ENCODE measurements at regions not wholly inside any gene's neighbourhood (a gene's known extent, or its start where the extent isn't known, plus 50 kb on each side); places are given as distances from the start of the nearest gene placed in this dataset.
"Not testable (repeated sequence)": the region's sequence is repeated elsewhere in the genome, so short reads cannot be mapped to it uniquely, and the experiment has no call there.

DNA sequence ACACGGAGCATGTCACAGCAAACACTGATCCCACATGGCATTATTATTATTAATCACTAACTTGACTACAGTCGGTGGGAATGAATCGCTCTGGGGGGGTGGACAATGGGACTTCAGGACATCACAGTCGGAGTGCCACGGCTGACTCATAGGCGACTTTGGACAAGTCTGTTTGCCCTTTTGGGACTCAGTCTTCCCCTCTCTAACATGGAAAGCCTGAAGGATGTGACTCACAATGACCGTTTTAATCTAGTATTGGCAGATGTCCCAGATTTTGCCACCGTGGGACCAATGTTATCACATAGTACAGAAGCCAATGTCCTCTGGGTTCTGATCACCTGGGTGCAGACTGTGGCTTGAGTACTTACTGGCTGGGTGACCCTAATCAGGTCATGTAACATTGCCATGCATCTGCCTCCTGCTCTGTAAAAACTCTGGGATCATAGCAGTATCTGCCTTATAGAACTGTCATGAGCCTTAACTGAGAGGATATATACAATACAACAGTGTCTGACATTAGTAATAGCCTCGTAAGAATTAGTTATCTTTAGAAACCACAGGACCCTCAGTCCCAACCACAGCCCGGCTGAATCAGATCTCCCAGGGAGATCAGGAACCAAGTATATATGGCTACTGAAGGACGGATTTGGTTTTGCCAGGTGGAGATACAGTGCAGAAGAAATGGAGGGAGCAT, 362.6 kb downstream of the BCL11B start:
- intact Hi-C loops (cut with micrococcal nuclease): no loop called here

DNA sequence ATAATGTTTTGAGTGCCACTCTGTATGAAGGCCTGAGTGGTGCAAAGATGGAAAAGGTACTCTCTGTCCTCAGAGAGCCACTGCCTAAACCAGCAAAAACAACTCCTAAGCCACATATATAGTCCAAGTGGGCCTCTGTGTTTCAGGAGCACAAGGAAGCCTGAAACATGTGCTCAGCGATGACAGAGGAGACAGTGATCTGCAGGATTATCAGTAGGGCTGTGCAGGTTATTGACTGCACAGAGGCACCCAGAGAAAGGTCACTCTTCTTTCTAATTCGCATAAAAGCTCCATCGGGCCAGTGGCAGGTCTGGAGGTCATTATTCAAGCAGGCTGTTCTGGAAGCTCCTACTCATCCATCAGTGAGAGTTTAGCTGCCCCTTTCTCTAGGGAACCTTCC, 361.9 kb downstream of the BCL11B start:
- intact Hi-C loops (cut with micrococcal nuclease): no loop called here

- intact Hi-C loops (cut with micrococcal nuclease): no loop called here
Observed at GRCh38 chr14:98912655-98913054, 359.3 kb downstream of the BCL11B start.

- intact Hi-C loops (cut with micrococcal nuclease): no loop called here
Observed at GRCh38 chr14:98913967-98914650, 357.9 kb downstream of the BCL11B start.

DNA sequence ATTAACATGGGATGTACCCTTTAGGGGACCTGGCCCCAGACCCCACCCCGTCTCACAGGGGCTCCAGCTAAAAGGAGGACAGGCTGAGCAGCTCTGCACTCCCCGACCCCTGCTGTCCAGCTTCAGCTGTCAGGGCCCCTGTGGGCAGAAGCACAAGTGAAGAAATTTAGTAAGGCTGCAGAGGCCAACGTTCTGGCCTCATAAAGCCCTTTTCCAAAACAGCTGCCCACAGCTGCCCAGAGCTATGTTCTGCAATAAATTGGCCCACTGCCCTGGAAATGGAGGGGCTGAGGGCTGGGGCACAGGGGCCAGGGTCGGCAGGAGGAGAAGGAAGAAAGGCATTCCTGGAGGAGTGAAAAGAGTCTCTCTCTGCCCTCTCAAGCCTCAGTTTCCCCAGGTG, 357.1 kb downstream of the BCL11B start:
- intact Hi-C loops (cut with micrococcal nuclease): no loop called here

DNA sequence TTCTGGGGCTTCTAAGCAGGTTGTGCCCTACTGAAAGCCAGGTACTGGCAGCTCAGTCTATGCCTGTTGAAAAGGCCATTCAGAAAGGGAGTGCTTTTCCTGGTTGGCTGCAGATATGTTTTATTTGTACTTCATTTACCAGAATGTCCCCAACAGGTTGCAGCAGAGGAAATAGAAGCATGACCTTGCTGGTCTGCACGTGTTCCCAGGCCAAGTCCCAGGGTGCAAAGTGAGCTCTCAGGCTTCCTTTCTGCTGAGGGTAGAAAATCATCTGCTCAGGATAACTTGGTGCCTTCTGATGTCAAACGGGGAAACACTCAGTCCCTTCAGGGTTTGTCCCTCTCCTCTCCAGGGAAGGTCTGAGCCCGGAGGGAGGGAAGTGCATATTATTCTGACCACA, 356.4 kb downstream of the BCL11B start:
- intact Hi-C loops (cut with micrococcal nuclease): no loop called here

GRCh38 chr14:98916036-98916435, 356.0 kb downstream of the BCL11B start:
- intact Hi-C loops (cut with micrococcal nuclease): no loop called here

DNA sequence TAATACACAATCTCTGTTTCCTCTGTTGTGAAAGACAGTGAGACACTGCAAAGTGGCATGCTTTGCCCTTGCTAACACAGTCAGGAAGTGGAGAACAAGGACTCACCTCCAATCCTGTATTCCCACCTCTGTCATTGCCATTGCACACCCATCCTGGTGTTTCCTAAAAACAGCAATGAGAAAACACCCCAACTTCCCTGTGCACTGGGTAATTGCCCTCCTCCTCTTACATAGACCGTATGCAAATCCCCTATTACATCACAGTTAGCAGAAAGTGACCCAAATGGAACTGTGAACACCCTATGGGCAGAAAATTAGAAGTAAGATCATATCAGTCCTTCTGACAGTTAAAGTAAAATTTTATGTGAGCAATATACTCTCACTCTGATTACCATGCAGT, 355.5 kb downstream of the BCL11B start:
- intact Hi-C loops (cut with micrococcal nuclease): no loop called here

- intact Hi-C loops (cut with micrococcal nuclease): no loop called here
Observed at GRCh38 chr14:98919434-98919833, 352.6 kb downstream of the BCL11B start.

DNA sequence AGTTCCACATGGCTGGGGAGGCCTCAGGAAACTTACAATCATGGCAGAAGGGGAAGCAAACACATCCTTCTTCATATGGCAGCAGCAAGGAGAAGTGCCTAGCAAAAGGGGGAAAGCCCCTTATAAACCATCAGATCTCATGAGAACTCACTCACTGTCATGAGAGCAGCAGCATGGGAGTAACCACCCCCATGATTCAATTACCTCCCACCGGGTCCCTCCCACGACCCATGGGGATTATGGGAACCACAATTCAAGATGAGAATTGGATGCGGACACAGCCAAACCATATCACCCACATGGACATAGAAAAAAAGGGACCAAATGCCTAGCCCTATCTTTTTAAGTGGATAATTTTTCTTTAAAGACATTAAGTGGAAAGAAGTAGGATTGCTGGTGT, 350.7 kb downstream of the BCL11B start:
- intact Hi-C loops (cut with micrococcal nuclease): not testable (repeated sequence)

- intact Hi-C loops (cut with micrococcal nuclease): no loop called here
Observed at GRCh38 chr14:98923596-98923995, 348.4 kb downstream of the BCL11B start.

- intact Hi-C loops (cut with micrococcal nuclease): no loop called here
Observed at GRCh38 chr14:98924046-98924445, 348.0 kb downstream of the BCL11B start.

- intact Hi-C loops (cut with micrococcal nuclease): no loop called here
Observed at GRCh38 chr14:98925354-98926040, 346.5 kb downstream of the BCL11B start.

GRCh38 chr14:98926146-98926545, 345.9 kb downstream of the BCL11B start:
- intact Hi-C loops (cut with micrococcal nuclease): no loop called here

GRCh38 chr14:98926801-98927200, 345.2 kb downstream of the BCL11B start:
- intact Hi-C loops (cut with micrococcal nuclease): no loop called here

GRCh38 chr14:98927986-98928385, 344.0 kb downstream of the BCL11B start:
- intact Hi-C loops (cut with micrococcal nuclease): no loop called here

DNA sequence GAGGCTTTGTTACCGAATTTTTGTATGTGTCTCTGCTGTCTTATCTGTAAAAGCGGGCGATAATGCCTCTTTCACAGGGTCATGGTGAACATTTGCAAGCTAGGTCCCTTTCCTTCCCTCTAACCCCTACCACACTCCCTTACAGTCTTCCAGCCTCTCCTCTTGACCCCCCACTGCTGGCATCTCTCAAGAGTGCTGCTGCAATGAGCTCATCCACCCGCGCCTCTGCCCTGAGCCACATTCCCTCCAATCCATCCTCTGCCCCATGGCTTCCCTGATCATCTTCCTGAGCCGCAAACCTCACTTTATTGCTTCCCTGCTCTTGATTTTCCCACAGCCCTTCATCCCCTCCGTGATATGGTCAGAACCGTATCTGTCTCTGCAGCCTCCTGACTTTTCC, 343.6 kb downstream of the BCL11B start:
- intact Hi-C loops (cut with micrococcal nuclease): no loop called here

DNA sequence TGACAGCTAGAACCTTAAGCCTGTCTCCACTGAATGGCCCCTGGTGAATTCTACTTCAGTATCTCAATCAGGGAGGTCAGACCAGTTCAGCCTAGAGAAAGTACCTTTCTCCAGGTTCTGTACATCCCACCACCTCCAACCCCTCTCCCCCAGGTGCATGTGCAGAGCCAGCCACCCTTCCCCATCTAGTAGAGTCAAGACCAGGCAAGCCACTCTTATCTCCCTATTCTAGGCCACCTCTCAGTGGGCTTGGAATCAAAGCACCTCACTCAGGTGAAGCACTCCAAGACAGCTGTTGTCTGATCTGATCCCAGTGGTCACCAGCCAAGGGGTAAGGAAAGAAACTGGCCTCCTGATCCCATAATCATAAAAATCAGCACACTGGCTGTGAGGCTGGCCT, 340.9 kb downstream of the BCL11B start:
- intact Hi-C loops (cut with micrococcal nuclease): no loop called here

- intact Hi-C loops (cut with micrococcal nuclease): loop anchor here (1.0 to 2.0 kb wide), 2 partner anchors 52 to 63 kb away; no protein-coding TSS in a partner anchor
Observed at GRCh38 chr14:98931911-98932310, 340.1 kb downstream of the BCL11B start.

DNA sequence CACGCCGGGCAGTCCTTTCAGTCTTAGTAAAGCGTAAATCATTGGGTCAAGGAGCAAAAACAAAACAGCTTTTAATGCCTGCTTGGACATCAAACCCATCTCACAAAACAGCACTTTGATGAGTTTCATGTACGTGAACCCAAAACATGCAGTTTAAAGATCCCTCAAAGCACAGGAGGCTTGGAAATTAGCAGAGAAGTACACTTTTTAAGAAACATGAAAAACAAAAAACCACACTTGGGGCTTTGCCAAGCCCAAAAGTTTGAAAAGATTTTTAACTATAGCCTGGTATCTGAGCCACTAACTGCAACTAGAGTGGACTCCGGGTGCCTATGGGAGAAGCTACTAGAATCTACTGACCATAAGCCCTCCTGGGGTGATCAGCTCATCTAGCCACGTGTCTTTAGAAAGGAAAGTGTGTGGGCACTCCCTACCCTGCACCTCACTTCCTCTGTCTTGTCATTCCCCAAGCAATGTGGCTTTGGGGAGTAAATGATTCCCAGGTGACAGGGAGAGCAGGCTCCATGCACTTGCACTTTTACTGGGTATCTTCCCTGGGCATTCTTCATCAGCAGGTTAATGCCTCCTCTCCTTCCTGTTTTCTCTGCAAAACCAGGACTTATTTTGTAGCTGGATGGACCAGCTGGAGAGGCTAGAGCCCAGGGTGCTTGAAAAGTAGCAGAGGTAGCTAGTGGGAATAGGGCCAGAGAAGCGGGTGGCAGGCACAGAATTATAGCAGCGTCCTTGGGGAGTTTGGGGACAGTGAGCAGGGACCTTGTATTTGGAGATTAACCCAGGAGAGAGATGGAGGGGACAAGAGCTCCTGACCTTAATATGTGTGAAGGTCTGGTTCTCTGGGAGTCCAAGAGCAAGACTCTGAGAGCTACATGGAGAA, 339.3 kb downstream of the BCL11B start:
- intact Hi-C loops (cut with micrococcal nuclease): loop anchor here (1.0 to 2.0 kb wide), 2 partner anchors 52 to 62 kb away; no protein-coding TSS in a partner anchor

- intact Hi-C loops (cut with micrococcal nuclease): not testable (repeated sequence)
Observed at GRCh38 chr14:98934569-98934968, 337.4 kb downstream of the BCL11B start.
